Esophagus (tissue), 2 donors: ENCODE measurements at regions not wholly inside any gene's neighbourhood (a gene's known extent, or its start where the extent isn't known, plus 50 kb on each side); places are given as distances from the start of the nearest gene placed in this dataset.
A peak's percentile ranks its signal among the peaks of the same experiment; 100 is the strongest.
"Not testable (repeated sequence)": the region's sequence is repeated elsewhere in the genome, so short reads cannot be mapped to it uniquely, and the experiment has no call there.

ENCODE experiments used
- H3K27ac ChIP-seq, 2 donors: one replicate each; pipeline ENCODE4 v1.5.1; 2013; ENCODE audit warnings: low read depth in 2 of 2, mild to moderate bottlenecking in 2 of 2, inconsistent platforms in 1 of 2, low read length in 1 of 2, moderate library complexity in 1 of 2
- H3K27me3 ChIP-seq, 2 donors: one replicate each; pipeline ENCODE4 v1.6.1; 2013; ENCODE audit warnings: low read length in 2 of 2, control low read depth in 1 of 2, mild to moderate bottlenecking in 1 of 2; ENCODE audit not compliant: insufficient read depth in 2 of 2, control insufficient read depth in 1 of 2
- H3K36me3 ChIP-seq, 2 donors: one replicate each; pipeline ENCODE4 v1.6.1; 2013; ENCODE audit warnings: low read length in 1 of 2; ENCODE audit not compliant: control insufficient read depth in 2 of 2, insufficient read depth in 2 of 2
- H3K4me1 ChIP-seq, 2 donors: one replicate each; pipeline ENCODE4 v1.6.1; 2013; ENCODE audit warnings: low read length in 1 of 2; ENCODE audit not compliant: control insufficient read depth in 2 of 2, insufficient read depth in 2 of 2
- H3K4me3 ChIP-seq, 2 donors: one replicate each; pipeline ENCODE4 v1.5.1; 2013; ENCODE audit warnings: low read length in 2 of 2, mild to moderate bottlenecking in 2 of 2, low read depth in 1 of 2, moderate library complexity in 1 of 2
- H3K9me3 ChIP-seq, 2 donors: one replicate each; pipeline ENCODE4 v1.6.1; 2013; ENCODE audit warnings: mild to moderate bottlenecking in 2 of 2, low read depth in 1 of 2, low read length in 1 of 2, moderate library complexity in 1 of 2; ENCODE audit not compliant: control insufficient read depth in 2 of 2, insufficient read depth in 1 of 2
- WGBS, 2 donors: extraction: QIAGEN DNeasy Blood & Tissue Kit; methylation state at CpG; one replicate each; pipeline ENCODE4 v1.1.7; 2013; 5-methylcytosine and 5-hydroxymethylcytosine counted together
- donor health status: healthy with polysubstance abuse.
- donor health status: Bipolar disorder and iron deficiency.

DNA sequence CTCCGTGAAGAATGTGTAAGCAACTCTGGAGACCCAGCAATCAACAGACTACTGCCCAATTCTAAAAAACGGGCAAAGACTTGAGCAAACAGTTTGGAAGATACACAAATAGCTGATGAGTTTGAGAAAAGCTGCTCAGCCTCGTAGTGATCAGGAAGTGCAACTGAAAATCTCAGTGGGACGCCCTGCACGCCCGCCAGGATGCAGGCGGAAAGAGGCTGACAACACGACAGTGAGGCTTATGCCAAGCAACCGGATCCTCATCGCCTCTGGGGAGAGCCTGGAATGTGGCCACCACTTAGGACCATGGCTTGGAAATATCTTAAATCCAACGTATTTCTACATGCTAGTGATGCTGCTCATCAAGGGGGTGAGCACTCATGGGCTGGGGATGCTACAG, 116.2 kb upstream of the FAM20C start:
- H3K36me3 ChIP-seq, H3K4me1 ChIP-seq, H3K9me3 ChIP-seq, H3K27me3 ChIP-seq, H3K4me3 ChIP-seq, H3K27ac ChIP-seq: not testable (repeated sequence)
- 49% methylated on average over 8 of the region's 11 CpGs; no CpG with 5 or more reads in 1 of the 2 donors for WGBS, 2 donors

DNA sequence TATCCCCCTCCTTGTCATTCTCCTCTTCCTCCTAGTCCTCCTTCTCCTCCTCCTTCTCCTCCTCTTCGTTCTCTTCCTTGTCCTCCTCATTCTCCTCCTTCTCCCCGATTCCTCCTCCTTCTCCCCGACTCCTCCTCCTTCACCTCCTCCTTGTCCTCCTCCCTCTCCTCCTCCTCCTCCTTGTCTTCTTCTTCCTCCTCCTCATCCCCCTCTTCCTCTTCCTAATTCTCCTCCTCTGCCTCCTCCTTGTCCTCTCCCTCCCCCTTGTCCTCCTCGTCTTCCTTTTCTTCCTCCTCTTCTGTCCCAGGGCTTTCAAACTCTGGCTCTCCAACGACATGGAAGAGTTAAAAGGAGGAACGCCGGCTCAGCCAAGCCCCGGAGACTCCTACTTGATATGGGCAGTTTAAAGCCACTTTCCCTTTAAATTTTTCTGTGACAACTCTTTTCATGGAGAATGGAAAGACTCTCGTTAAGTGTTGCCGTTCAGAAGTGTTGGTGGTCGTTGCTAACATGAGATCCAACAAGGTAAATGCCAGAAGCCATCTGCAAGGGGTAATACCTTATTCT, 115.5 kb upstream of the FAM20C start:
- not testable (repeated sequence) for H3K4me3 ChIP-seq, H3K4me1 ChIP-seq, H3K9me3 ChIP-seq, H3K27me3 ChIP-seq, H3K36me3 ChIP-seq, H3K27ac ChIP-seq
- 35 to 38% methylated on average over 6 to 7 of the region's 11 CpGs for WGBS, 2 donors

DNA sequence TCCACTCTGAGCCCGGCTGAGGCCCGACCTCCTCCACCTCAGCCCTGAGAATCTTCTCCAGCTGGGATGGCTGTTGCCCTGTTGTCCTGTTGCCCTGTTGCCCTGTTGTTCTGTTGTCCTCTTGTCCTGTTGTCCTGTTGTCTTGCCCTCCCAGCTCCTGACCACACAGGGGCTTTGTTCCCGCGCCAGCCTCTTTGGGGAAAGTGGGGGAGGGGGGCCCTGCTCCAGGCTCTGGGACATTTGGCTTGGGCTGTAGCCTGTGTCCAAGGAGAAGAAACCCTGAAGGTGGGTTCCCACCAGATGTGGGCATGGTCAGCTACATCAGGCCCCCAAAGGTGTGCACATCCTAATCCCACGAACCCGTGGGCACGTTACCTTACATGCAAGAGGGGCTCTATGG, 113.5 kb upstream of the FAM20C start:
- WGBS, 2 donors = 87 to 93% methylated on average over 5 to 6 of the region's 7 CpGs
- not testable (repeated sequence) for H3K27me3 ChIP-seq, H3K36me3 ChIP-seq, H3K9me3 ChIP-seq, H3K4me3 ChIP-seq, H3K27ac ChIP-seq
- peaks cover 7 to 16% of the 10 kb centered on the region in 2 donors for H3K4me1 ChIP-seq

DNA sequence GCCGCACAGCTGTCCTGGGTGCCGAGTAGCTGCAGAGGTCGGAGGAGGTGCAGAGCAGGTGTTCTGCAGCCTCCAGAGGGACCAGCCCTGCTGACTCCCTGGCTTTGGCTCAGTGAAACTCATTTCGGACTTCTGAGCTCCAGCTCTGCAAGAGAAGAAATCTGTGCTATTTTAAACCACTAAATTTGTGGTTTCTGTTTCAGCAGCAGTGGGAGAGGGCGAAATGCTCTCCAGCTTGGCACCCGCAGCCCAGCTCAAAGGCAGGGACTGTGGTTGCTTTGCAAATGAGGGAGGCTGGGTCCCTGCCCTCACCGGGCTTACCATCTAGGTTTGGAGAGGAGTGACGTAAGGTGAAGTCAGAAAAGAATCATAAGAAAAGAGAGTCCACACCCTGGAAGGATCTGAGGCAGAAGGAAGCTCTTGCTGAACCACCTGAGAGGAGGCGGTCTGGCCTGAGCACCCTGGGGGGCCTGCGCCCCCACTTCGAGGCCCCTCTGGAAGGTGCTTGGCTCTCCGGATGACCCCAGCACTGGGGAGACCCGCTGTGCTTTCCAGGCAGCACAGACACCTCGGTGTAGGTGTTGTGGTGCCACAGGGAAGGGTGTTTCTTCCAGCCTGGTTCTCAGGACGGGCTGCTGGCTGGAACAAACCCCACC, 112.8 kb upstream of the FAM20C start:
- not testable (repeated sequence) for H3K9me3 ChIP-seq, H3K27ac ChIP-seq, H3K4me3 ChIP-seq, H3K36me3 ChIP-seq, H3K27me3 ChIP-seq
- H3K4me1 ChIP-seq = peaks cover 7 to 17% of the 10 kb centered on the region in 2 donors
- WGBS, 2 donors = 77 to 86% methylated on average over 11 to 14 of the region's 15 CpGs

DNA sequence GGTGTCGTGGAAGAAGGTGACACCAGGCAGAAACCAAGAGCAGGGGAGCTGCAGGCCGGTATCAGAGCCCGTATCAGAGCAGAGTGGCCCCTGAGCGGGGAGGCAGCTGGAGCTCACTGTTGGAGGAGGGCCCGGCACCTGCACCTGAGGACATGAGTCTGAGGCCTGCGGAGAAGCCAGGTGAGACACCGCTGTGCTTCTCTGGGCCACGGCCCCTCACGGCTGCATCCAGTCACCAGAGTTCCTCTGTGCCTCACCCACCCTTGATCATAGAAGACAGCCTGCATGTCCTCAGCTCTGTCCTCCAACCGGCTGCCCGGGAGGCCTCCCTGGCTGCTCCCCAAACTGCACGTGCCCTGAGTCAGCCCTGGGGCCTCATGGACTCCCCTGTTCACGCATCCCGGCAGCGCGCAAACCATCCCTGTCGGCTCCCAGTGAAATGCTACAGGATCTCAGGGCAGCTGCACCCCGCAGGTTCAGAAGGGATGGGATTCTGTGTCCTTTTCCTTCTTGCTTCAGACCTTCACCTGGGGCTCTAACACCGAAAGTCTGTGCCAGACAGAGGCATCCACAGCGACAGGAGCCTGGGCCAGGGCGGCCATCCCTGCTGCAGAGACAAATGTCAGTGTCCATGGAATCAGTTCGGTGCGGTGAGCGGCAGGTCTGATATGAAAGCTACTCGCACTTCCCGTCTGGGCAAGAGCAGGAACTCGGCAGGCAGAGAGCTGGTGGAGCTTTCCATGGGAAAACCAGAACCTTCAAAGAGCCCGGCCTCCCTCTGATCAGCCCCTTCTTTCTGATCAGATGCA, 111.9 kb upstream of the FAM20C start:
- H3K4me1 ChIP-seq = peaks cover 7 to 21% of the 10 kb centered on the region in 2 donors
- no peaks in the 10 kb centered on the region for H3K9me3 ChIP-seq
- WGBS, 2 donors = 88 to 93% methylated on average over 28 of the region's 28 CpGs
- no peaks in the 10 kb centered on the region for H3K36me3 ChIP-seq
- no peak overlapping the region for H3K27ac ChIP-seq
- H3K27me3 ChIP-seq = no peaks in the 10 kb centered on the region
- no peak overlapping the region for H3K4me3 ChIP-seq

DNA sequence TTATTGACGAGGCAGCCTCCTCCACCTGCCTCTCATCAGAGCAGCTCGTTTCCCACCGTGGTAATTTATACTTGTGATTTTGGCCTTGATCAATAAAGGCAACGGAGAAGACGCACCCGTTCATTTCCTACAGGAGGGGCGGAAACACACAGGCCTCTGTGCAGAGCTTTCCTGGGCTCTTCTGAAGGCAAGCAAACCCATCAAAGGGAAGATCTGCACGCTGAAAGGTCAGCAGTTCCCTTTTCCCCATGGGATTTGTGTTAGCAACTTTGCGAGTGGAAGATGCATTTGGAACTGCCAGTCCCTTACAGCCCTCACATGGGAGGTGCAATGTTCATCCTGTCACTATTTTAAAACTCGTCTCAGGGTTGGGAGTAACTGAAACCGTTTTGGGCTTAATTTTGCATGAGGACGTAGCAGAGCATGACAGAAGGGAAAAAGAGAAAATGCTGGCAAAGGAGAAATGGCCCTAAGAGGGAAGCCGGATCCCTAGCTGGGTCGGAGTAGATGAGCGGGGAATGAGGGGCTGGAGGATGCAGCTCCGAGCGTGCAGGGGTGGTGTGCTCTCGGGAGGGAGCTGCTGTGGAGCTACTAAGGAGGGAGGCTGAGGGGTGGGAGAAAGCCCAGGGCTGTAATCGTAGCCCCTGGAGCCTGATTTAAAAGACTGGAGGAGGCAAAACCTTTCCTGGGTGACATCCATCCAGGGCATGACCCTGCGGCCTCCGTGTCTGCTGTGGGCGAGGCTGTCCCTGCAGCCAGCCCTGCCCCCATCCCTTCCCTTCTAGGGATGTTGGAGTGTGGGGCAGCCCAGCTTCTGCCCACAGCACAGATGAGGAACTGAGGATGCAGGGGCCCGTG, 111.1 kb upstream of the FAM20C start:
- Histone ChIP-seq H3K4me3 (no peak overlapping the region), H3K27ac (no peak overlapping the region), H3K36me3 (no peaks in the 10 kb centered on the region), H3K4me1 (peaks cover 7 to 25% of the 10 kb centered on the region in 2 donors), H3K27me3 (no peaks in the 10 kb centered on the region), H3K9me3 (no peaks in the 10 kb centered on the region)
- 83 to 86% methylated on average over 23 of the region's 23 CpGs for WGBS, 2 donors

DNA sequence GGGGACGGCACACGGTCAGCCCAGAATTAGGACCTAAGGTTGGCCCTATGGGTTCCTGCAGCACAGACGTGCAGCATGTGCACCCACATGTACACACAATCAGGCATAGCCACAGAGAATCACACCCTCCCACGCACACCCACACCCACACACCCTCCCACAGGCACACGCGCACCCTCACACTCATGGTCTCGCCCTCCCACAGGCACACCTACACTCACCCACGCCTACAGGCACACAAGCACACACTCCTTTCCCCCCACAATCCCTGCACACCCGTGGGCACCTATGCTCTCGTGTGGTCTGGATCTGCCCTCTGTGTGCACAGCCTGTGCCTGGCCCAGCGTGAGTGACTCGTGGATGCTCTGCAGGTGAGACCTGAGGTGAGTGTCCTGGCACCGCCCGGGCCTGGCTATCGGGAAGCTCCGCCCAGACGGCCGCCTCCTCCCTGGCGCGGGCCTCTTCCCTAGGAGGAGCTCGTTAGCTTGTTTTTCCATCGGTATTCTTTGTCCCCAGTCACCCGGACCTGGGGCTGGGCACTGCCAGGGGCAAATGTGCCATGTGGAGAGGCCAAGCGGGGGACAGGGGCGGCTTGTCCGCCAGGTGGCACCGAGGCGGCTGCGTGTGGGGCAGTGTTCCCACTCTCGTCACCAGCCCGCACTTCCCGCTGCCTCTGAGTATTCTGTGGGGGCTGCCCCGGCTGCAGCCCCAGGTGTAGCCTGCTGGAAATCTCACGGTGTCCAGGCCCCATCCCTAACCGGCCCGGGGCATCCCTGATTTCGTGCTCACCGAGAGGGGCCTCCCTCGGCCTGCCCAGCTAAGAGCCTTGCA, 110.2 kb upstream of the FAM20C start:
- Histone ChIP-seq H3K36me3 (no peaks in the 10 kb centered on the region), H3K27ac (peak overlapping the region in 1 of 2 donors; percentile 45), H3K4me3 (no peak overlapping the region), H3K4me1 (peaks cover 7 to 25% of the 10 kb centered on the region in 2 donors), H3K9me3 (no peaks in the 10 kb centered on the region), H3K27me3 (no peaks in the 10 kb centered on the region)
- WGBS, 2 donors = 51 to 56% methylated on average over 39 of the region's 39 CpGs

DNA sequence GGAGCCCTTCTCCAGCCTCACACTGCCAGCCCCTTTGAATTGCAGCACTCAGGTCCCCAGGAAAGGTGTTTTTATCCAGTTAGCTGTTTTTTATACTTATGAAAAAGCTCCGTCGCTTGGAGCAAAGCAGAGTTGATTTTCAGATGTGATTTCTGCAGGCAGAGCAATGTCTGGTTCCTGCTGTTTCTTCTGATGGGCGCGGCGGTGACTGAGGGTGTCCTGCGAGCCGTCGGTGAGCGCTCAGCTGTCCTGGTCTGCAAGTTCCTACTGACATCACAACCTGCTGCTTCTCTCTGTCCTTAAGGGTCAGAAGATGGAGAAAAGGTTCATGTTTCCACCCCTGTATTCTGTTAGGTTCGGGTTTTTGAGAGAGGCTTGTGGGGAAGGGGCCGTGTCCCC, 109.6 kb upstream of the FAM20C start:
- Histone ChIP-seq H3K36me3 (no peaks in the 10 kb centered on the region), H3K9me3 (no peaks in the 10 kb centered on the region), H3K4me3 (no peak overlapping the region), H3K4me1 (peaks cover 7 to 27% of the 10 kb centered on the region in 2 donors), H3K27me3 (no peaks in the 10 kb centered on the region), H3K27ac (peak overlapping the region in 1 of 2 donors; percentile 45)
- 59 to 66% methylated on average over 11 of the region's 11 CpGs for whole genome bisulfite sequencing, 2 donors

DNA sequence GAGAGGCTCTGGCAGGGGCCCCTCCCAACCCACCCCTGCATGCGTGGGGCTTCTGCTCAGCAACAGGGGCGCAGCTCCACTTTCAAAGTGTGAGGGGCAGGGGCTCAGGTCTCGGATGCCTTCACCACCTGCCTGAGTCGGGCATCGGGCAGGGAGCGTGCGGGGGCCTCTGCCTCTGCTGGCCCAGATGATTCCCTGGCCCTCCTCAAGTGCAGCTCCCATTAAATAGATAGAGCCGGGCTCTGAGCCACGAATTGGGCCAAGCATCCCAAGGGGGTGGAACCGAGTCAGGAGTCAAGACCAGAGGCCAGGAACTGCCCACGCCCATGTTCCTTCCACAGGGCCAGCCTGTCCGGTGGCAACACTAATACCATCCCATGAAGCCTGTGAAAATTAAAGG, 108.9 kb upstream of the FAM20C start:
- Histone ChIP-seq H3K27ac (no peak overlapping the region), H3K9me3 (no peaks in the 10 kb centered on the region), H3K4me3 (no peak overlapping the region), H3K27me3 (no peaks in the 10 kb centered on the region), H3K4me1 (peaks cover 7 to 32% of the 10 kb centered on the region in 2 donors), H3K36me3 (no peaks in the 10 kb centered on the region)
- 58 to 78% methylated on average over 12 of the region's 12 CpGs for WGBS, 2 donors
